Neuronal stem cell (in vitro differentiated cells): ENCODE measurements at regions not wholly inside any gene's neighbourhood (a gene's known extent, or its start where the extent isn't known, plus 50 kb on each side); places are given as distances from the start of the nearest gene placed in this dataset.

Source experiments
- DNase-seq: peaks from one replicate; pipeline ENCODE4 v3.0.0-alpha.2; 2013; ENCODE audit warnings: low spot score
- H2AFZ ChIP-seq: one replicate; pipeline ENCODE4 v1.6.1; 2013; ENCODE audit warnings: mild to moderate bottlenecking, low read length, inconsistent platforms
- H2AK5ac ChIP-seq: 2 replicates; pipeline ENCODE4 v1.6.1; 2013; ENCODE audit warnings: low read depth, mild to moderate bottlenecking, inconsistent platforms, low read length, moderate library complexity, mixed read lengths
- H2BK120ac ChIP-seq: 2 replicates; pipeline ENCODE4 v1.6.1; 2013; ENCODE audit warnings: low read depth, mild to moderate bottlenecking, inconsistent platforms, low read length, moderate library complexity, mixed read lengths
- H2BK12ac ChIP-seq: one replicate; pipeline ENCODE4 v1.6.1; 2013; ENCODE audit warnings: low read length, inconsistent platforms
- H2BK15ac ChIP-seq: 2 replicates; pipeline ENCODE4 v1.6.1; 2013; ENCODE audit warnings: mild to moderate bottlenecking, low read length, inconsistent platforms, mixed read lengths
- H2BK5ac ChIP-seq: one replicate; pipeline ENCODE4 v1.6.1; 2013; ENCODE audit warnings: inconsistent platforms, mild to moderate bottlenecking, low read length, moderate library complexity
- H3K14ac ChIP-seq: one replicate; pipeline ENCODE4 v1.6.1; 2013; ENCODE audit warnings: low read length, inconsistent platforms
- H3K18ac ChIP-seq: 2 replicates; pipeline ENCODE4 v1.6.1; 2013; ENCODE audit warnings: low read length, inconsistent platforms
- H3K23ac ChIP-seq: 2 replicates; pipeline ENCODE4 v1.6.1; 2013; ENCODE audit warnings: low read depth, mild to moderate bottlenecking, mixed read lengths, low read length, inconsistent platforms; ENCODE audit not compliant: poor library complexity
- H3K27ac ChIP-seq: replicated peaks from 3 replicates; pipeline ENCODE4 v1.5.1; 2013; ENCODE audit warnings: low read length, inconsistent platforms
- H3K27me3 ChIP-seq, 3 experiments: 2 replicates each; pipeline ENCODE4 v1.6.1; 2013; ENCODE audit warnings: low read length in 3 of 3, mild to moderate bottlenecking in 2 of 3, inconsistent platforms in 1 of 3, low read depth in 1 of 3, mixed read lengths in 1 of 3, moderate library complexity in 1 of 3; ENCODE audit not compliant: control insufficient read depth in 3 of 3, insufficient read depth in 3 of 3
- H3K36me3 ChIP-seq, 2 donors: replicated peaks in 1 of 2; 2 replicates each; pipeline ENCODE4 v1.6.1; 2013; ENCODE audit warnings: low read length in 2 of 2; ENCODE audit not compliant: control insufficient read depth in 2 of 2, insufficient read depth in 2 of 2
- H3K4ac ChIP-seq: 2 replicates; pipeline ENCODE4 v1.6.1; 2013; ENCODE audit warnings: inconsistent platforms, mild to moderate bottlenecking, low read length, moderate library complexity
- H3K4me1 ChIP-seq, 2 donors: 1 replicate in 1 of 2; 2 replicates in 1 of 2; pipeline ENCODE4 v1.6.1; 2013; ENCODE audit warnings: low read length in 2 of 2, low read depth in 1 of 2; ENCODE audit not compliant: control insufficient read depth in 2 of 2, insufficient read depth in 1 of 2
- H3K4me2 ChIP-seq: one replicate; pipeline ENCODE4 v1.6.1; 2013; ENCODE audit warnings: mild to moderate bottlenecking, low read length, inconsistent platforms; ENCODE audit not compliant: insufficient read depth, poor library complexity, severe bottlenecking
- H3K4me3 ChIP-seq, 2 donors: 2 replicates each; pipeline ENCODE4 v1.5.1; 2013; ENCODE audit warnings: low read length in 2 of 2, mild to moderate bottlenecking in 2 of 2, inconsistent platforms in 1 of 2, moderate library complexity in 1 of 2
- H3K79me1 ChIP-seq: one replicate; pipeline ENCODE4 v1.6.1; 2013; ENCODE audit warnings: low read depth, mild to moderate bottlenecking, inconsistent platforms, low read length, moderate library complexity
- H3K9ac ChIP-seq: one replicate; pipeline ENCODE4 v1.6.1; 2013; ENCODE audit warnings: mild to moderate bottlenecking, low read depth, low read length, inconsistent platforms; ENCODE audit not compliant: poor library complexity
- H3K9me3 ChIP-seq, 2 donors: replicated peaks in 1 of 2; 2 replicates each; pipeline versions ENCODE3 to v1.6.1; 2013; ENCODE audit warnings: low read length in 2 of 2, mild to moderate bottlenecking in 2 of 2, inconsistent platforms in 1 of 2, low read depth in 1 of 2, mixed read lengths in 1 of 2, moderate library complexity in 1 of 2; ENCODE audit not compliant: control insufficient read depth in 2 of 2, insufficient read depth in 1 of 2
- H4K8ac ChIP-seq: one replicate; pipeline ENCODE4 v1.6.1; 2013; ENCODE audit warnings: low read depth, mild to moderate bottlenecking, inconsistent platforms, low read length, moderate library complexity
- H4K91ac ChIP-seq: one replicate; pipeline ENCODE4 v1.6.1; 2013; ENCODE audit warnings: low read length, low read depth, mild to moderate bottlenecking, inconsistent platforms; ENCODE audit not compliant: poor library complexity
- WGBS, 2 donors: extraction: QIAGEN DNeasy Blood & Tissue Kit; methylation state at CpG; one replicate each; pipeline ENCODE4 v1.1.7; 2013; ENCODE audit warnings: missing lambda C conversion rate in 2 of 2, mixed read lengths in 1 of 2; ENCODE audit not compliant: insufficient read length in 2 of 2, insufficient replicate concordance in 1 of 2; ENCODE audit errors: extremely low coverage in 2 of 2; 5-methylcytosine and 5-hydroxymethylcytosine counted together

DNA sequence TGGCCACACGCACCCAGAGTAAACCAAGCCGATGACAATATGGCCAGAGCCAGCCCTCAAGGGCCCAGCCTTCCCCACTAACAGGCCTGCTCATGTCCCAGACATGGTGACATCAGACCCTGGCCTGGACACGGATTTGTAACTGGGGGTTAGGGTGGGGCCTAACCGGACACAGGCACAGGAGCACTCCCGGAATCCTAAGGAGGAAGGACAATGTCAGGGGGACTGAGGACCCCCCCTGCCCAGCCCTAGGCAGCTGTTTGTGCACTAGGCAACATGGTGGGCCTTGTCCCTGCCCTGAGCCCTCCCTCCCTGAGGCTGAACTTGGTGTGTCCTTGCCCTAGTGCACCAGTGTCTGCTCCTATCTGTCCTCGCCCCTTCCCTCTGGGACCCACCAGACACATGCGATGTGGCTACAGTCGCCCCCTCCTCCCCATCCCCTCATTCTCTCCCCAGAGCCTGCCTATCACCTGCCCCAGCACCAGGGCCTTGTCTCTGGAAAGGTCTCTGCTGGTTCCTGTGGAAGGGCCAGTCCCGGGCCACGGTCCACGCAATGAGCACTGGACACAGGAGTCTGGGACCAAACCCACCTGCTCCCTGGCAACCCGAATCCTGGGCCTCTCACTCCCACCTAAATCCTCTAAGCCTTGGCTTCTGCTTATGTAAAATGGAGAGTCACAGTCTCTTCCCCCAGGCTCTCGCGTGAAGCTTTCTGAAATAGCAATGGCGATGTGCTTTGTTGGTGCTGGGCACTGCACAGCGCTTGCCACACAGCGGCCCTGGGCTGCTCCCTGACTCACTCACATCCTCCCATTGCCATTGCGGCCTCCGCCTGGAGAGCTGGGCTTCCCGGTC is 76.5 kb upstream of the RAB6C start:
- DNase-seq: no peak
- H3K14ac ChIP-seq: peak overlapping the region; percentile 8
- no peaks in the 10 kb centered on the region for H3K79me1 ChIP-seq
- H2BK120ac ChIP-seq: no peak overlapping the region
- WGBS, 2 donors: no CpG with 5 or more reads among the region's 20 CpGs
- H2BK12ac ChIP-seq: peak overlapping the region; percentile 16
- H4K8ac ChIP-seq: no peak overlapping the region
- peak overlapping the region; percentile 49 for H2BK15ac ChIP-seq
- H3K23ac ChIP-seq: no peak overlapping the region
- peak overlapping the region; percentile 11 for H2AFZ ChIP-seq
- no peak overlapping the region for H4K91ac ChIP-seq
- no peak overlapping the region for H2BK5ac ChIP-seq
- peak overlapping the region; percentile 58 for H3K18ac ChIP-seq
- no peak overlapping the region for H2AK5ac ChIP-seq
- H3K36me3 ChIP-seq: no peaks in the 10 kb centered on the region
- no peaks in the 10 kb centered on the region for H3K4me1 ChIP-seq
- H3K27me3 ChIP-seq: peaks cover 0 to 5% (median 0%) of the 10 kb centered on the region in 3 experiments
- H3K27ac ChIP-seq: no peak overlapping the region
- H3K4me3 ChIP-seq: no peak overlapping the region
- no peaks in the 10 kb centered on the region for H3K9me3 ChIP-seq
- H3K9ac ChIP-seq: no peak overlapping the region
- no peak overlapping the region for H3K4me2 ChIP-seq
- no peak overlapping the region for H3K4ac ChIP-seq

DNA sequence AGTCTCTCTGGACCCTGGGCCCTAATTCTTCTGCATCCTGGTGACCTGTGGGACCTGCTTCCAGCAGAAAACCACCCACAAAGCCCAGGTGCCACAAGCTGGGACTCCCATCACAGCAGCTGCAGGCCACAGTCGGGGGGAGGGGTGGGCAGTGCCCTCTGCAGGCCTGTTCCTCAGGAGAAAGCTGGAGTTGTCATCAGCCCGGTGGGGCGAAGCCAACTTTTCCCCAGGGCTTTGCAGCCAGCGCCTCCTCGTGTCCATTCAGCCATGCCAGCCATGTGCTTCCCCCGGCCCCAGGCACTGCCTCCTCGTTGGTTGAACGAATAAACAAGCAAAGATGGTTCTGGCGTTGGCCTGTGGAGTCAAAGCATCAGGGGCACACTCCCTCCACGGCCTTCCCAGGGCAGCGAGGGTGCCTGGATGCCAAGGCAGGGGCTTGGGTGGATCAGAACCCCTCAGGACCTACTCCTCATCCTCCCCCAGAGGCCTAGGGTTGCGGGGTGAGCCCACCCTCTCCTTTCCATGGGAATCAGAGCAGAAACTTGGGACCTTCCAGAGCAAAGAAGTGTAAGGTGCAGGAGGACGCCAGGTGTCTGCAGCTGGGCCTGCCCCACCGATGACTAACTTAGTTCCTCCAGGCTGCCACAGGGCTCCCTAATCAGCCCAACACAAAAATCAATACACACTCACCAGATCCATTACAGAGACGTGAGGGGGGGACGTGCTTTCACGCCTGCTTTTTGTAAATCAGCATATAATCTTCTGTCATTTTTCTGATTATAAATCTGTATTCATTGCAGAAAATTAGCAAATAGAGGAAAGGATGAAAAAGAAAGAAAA is 75.7 kb upstream of the RAB6C start:
- no CpG with 5 or more reads among the region's 17 CpGs for WGBS, 2 donors
- H2BK120ac ChIP-seq: no peak overlapping the region
- DNase-seq: no peak
- H3K27ac ChIP-seq: no peak overlapping the region
- H2BK15ac ChIP-seq: peak overlapping the region; percentile 39
- H3K36me3 ChIP-seq: no peaks in the 10 kb centered on the region
- H3K18ac ChIP-seq: peak overlapping the region; percentile 80
- H3K23ac ChIP-seq: no peak overlapping the region
- no peaks in the 10 kb centered on the region for H3K9me3 ChIP-seq
- peak overlapping the region; percentile 70 for H2AK5ac ChIP-seq
- H3K9ac ChIP-seq: peak overlapping the region; percentile 37
- peak overlapping the region; percentile 93 for H3K4ac ChIP-seq
- no peaks in the 10 kb centered on the region for H3K4me1 ChIP-seq
- H2BK5ac ChIP-seq: no peak overlapping the region
- no peak overlapping the region for H3K4me2 ChIP-seq
- H3K14ac ChIP-seq: peak overlapping the region; percentile 77
- no peak overlapping the region for H2BK12ac ChIP-seq
- H2AFZ ChIP-seq: no peak overlapping the region
- H3K79me1 ChIP-seq: no peaks in the 10 kb centered on the region
- peak overlapping the region in 1 of 2 donors; percentile 8 for H3K4me3 ChIP-seq
- H3K27me3 ChIP-seq: peaks cover 0 to 5% (median 0%) of the 10 kb centered on the region in 3 experiments
- no peak overlapping the region for H4K91ac ChIP-seq
- peak overlapping the region; percentile 77 for H4K8ac ChIP-seq

DNA sequence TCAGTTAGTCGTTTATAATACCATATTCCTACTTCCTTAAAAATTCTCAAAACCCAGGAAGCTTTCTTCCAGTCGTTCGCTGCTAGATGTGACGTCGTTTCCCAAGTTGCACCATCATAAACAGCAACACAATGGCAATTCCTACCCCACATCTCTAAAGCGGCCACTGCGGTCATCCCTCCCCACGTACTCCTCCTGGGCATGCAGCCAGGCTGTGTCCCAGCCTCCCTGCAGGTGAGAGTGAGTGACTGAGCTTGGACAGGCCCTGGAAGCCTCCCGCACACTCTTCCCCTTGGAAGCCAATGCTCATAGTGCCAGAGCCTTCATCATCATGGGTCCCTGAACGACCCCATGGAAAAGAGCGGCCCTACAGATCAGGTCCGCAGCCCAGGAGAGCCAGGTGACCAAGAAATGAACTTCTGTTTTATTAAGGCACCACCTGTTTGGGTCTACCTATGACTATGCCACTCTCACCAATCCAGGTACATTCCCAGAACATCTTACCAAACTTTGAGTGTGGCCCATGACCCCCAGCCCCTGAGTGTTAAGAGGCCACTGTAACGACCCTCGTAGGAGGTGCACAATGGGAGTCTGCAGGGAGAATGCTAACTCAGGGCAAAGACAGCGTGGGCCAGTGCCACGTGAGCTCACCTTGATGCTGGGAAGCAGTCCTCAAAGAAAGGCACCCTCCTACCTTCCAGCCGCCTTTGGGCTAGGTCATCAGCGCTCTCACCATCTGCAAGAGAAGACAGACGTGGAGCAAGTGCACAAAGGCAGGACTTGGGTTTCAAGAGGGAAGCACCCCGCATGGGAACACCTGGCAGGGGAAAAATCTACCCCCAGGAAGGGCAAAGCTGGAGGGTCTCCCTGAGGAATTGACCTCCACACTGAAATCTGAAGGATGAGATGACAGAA is 74.7 kb upstream of the RAB6C start:
- Histone ChIP-seq H4K8ac (no peak overlapping the region), H3K79me1 (no peaks in the 10 kb centered on the region), H3K9me3 (no peaks in the 10 kb centered on the region), H2BK120ac (no peak overlapping the region), H2AK5ac (no peak overlapping the region), H2AFZ (no peak overlapping the region), H3K27me3 (peaks cover 0 to 5% (median 0%) of the 10 kb centered on the region in 3 experiments), H3K36me3 (no peaks in the 10 kb centered on the region), H3K4ac (no peak overlapping the region), H3K4me2 (no peak overlapping the region), H2BK12ac (no peak overlapping the region), H2BK5ac (no peak overlapping the region), H3K4me3 (no peak overlapping the region), H3K4me1 (no peaks in the 10 kb centered on the region), H3K27ac (no peak overlapping the region), H2BK15ac (no peak overlapping the region), H3K18ac (peak overlapping the region; percentile 27), H3K23ac (no peak overlapping the region), H4K91ac (no peak overlapping the region), H3K14ac (no peak overlapping the region), H3K9ac (no peak overlapping the region)
- DNase-seq: no peak
- WGBS, 2 donors: no CpG with 5 or more reads among the region's 20 CpGs
